GM19025 (cell line): ENCODE measurements at regions not wholly inside any gene's neighbourhood (a gene's known extent, or its start where the extent isn't known, plus 50 kb on each side); places are given as distances from the start of the nearest gene placed in this dataset.

ENCODE experiments used
- ATAC-seq: cut with Tn5 transposase; IDR thresholded peaks from one replicate; pipeline ENCODE4 v1.9.1; 2021; ENCODE audit warnings: mild to moderate bottlenecking, low read depth, moderate library complexity; ENCODE audit not compliant: unreplicated experiment

GRCh38 chr16:52237823-52238222 lies 309.1 kb downstream of the TOX3 start:
- no peak for ATAC-seq

GRCh38 chr16:52235186-52235585 lies 311.8 kb downstream of the TOX3 start:
- ATAC-seq: no peak

- no peak for ATAC-seq
Observed at GRCh38 chr16:52234626-52235025, 312.3 kb downstream of the TOX3 start.

- no peak for ATAC-seq
Observed at GRCh38 chr16:52229471-52229870, 317.5 kb downstream of the TOX3 start.

GRCh38 chr16:52227851-52228250 lies 319.1 kb downstream of the TOX3 start:
- ATAC-seq: no peak

GRCh38 chr16:52212841-52213240 lies 334.1 kb downstream of the TOX3 start:
- no peak for ATAC-seq

DNA sequence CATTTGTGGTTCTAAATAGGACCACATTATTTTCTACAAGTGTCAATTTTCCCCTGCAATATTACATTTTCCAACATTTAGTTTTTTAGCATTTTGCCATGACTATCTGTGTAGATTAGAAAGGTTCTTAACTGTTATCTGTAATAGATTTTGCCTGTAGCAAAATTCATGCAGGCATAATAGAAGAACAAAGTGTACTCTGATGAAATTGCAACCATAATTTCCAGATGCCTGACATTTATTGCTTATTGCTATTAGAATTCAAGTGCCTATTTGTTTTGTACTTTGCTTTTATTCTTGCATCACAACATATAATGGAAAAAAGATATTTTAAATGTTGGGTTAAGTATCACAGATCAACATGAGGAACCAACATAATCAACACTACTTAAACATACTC lies 337.7 kb downstream of the TOX3 start:
- ATAC-seq: no peak

DNA sequence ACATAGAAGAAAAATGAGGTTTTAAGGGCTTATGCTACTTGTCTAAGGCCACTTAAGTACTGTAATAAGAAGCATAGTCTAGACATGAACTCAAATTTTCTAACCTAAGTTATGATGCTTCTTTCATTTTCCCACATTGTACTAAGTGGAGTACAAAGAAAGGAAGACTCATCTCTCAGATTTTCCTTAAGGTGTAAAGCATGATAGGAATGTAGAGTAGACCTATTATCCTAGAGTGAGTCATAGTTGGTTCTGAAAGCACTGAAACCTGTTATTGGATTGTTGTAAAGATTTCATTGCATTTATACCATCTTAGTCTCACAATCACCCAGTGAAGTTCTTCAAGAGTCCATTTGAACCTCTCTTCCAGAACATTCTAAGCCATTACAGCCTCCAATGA lies 343.8 kb downstream of the TOX3 start:
- ATAC-seq: no peak

DNA sequence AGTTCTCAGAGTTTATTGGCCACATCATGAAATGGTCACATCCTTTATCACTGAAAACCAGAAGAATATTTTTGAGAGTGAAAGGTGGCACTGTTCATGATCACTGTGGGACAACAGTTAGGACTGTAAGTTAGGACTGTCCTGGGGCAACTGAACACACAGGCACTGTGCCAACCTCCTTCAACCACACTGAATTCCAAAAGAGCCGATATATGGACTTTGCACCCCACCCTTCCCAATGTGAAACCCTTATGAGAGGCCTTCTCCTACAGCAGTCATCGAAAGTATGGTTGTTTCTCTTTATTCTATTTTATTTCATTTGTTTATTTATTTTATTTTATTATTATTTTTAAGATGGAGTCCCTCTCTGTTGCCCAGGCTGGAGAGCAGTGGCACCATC lies 353.5 kb downstream of the TOX3 start:
- ATAC-seq: no peak

DNA sequence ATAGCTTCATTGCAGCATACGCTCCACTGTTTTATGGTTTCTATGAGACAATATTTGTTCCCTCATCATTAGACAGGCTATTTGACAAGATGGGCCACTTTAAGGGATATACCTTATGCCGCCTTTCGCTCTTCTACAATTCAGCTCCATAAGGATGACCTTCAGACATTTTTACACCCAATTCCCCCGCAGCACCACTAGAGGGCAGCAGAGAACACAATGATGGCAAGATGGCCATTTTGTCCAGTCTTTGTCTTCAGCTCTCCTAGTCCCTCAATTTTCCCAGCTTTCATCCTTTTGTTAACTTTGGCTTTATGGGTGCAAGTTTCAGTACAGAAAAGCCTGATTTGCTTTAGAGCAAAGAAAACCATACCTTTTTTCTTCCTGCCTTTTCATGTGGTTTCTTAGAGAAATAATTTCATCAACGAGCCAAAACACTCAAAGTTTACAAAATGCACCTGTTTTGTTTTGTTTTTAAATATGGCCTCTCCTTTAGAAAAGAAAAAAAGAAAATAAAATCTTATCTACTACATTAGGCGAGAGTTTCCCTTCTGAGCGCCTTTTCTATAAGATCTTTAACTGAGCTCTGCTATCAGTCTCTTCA lies 355.3 kb downstream of the TOX3 start:
- no peak for ATAC-seq

DNA sequence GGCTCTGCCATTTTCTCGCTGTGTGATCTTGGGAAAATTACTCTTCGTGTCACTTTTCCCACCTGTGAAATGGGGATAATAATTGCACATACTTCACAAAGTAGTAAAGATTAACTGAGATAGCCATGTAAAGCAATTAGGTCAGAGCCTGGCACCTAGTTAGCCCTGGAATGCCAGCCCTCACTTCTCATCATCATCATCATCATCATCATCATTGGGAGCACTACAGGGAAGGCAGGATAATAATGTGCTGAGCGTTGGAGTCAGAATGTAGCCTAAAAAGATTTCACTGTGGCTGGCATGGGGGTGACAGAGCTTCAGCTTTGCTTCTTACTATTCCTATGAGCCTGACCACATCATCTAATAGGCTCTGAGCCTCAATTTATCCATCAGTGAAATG lies 362.6 kb downstream of the TOX3 start:
- no peak for ATAC-seq

- no peak for ATAC-seq
Observed at GRCh38 chr16:52182840-52183239, 364.1 kb downstream of the TOX3 start.

DNA sequence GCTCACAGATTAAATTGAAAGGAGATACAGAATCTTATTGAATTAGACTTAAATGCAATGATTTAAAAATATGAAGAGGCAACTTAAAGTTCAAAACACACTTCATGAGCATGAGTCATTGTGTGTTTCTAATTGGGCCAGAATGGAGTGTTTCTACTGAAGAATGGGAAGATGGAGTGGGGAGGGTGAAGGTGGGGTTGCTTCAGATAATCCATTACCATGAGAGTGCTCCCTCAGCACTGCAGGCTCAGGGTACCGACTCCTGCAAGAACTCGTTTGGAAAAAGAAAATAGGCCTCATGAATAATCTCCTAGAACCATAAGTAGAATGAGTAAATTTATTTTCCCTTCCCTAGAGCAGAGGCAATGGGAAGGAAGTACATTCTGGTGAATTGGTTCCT lies 372.8 kb downstream of the TOX3 start:
- ATAC-seq: no peak

GRCh38 chr16:52171481-52171880 lies 375.5 kb downstream of the TOX3 start:
- ATAC-seq: no peak

DNA sequence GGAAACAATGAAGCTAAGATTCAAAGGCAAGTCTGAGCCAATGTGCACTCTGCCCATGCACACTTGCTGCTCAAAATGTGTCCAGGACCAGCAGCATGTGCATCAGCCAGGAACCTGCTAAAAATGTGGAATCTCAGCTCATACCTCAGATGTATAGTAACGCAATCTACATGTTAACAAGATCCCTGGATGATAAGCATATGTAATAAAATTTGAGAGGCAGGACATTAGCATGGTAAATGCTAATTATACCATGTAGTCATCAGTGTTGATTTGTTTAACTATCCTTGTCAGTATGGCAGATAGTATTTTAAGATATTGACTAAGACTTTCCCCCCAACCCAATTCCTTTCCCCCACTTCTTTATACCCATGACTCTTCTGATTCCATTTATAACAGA lies 379.6 kb downstream of the TOX3 start:
- no peak for ATAC-seq

- no peak for ATAC-seq
Observed at GRCh38 chr16:52165961-52166360, 381.0 kb downstream of the TOX3 start.

- ATAC-seq: no peak
Observed at GRCh38 chr16:52149003-52149402, 397.9 kb downstream of the TOX3 start.

DNA sequence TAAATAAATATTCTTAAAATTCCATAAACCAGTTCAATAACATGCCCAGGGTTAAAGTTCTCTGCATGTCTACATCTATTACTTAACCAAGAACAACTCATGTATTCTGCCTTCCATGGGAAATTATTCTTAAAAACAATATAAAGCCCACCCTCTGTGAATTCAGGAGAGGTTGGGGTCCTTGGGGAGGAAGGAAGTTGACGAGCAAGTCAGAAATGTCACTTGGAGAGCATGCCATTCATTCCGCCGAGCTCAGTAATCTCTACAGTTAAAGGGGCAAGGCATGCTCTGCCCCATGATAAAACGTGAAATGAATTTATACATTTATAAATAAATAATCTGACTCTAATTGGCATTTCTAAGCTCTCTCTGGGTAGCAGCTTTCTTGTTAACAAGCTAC lies 405.1 kb downstream of the TOX3 start:
- ATAC-seq: no peak

DNA sequence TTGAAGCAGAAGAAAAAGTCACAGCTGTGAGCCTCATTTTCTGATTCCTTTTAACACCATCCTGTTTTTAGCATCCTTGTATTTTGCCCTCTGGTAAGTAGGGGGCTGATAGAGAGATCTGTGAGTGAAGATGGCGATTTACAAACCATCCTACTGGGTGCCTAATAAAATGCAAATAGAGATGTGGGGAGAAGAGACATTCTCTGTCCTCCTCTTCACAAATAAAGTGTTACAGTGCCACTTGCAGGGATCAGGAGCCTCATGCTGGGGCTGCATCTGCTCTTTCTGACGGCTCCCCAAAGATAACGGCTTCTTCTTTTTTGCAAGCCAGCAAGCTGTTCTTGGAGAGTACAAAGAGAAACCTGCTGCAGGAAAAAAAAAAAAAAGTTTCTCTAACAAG lies 418.6 kb downstream of the TOX3 start:
- no peak for ATAC-seq

GRCh38 chr16:52123842-52124241 lies 423.1 kb downstream of the TOX3 start:
- no peak for ATAC-seq

DNA sequence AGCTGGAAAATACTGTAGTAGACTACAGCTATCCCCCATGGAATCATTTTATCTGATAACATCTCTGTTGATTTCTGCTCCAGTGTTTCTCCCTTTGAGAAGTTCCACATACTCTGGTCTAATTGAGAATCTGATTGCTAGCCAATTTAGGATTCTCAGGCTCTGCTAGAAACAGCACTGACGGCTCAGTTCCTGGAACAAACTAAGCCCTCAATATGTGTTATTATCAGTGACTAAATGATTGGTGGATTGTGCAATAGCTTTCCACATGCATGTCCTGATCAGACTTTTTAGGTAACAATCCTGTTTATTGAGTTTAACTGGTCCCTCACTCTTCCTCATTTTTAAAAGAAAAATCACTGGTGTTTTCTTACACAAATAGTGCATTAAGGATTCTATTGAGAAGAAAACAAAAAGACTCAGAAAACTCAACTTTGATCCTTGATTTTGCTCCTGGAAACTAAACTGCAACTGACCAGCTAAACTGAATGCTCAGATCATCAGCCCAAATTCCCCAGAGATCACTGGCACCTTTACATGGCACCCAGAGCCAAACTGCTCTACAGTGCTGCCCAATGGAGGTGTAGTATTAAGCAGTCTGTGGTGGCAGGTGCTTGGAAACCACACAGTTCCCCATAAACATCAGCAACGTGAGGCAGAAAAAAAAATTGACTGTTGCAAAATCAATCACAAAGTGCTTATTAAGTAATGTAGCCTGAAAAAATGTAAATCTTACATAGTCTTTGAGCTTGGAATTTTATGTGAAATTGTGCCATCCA lies 423.7 kb downstream of the TOX3 start:
- ATAC-seq: no peak

DNA sequence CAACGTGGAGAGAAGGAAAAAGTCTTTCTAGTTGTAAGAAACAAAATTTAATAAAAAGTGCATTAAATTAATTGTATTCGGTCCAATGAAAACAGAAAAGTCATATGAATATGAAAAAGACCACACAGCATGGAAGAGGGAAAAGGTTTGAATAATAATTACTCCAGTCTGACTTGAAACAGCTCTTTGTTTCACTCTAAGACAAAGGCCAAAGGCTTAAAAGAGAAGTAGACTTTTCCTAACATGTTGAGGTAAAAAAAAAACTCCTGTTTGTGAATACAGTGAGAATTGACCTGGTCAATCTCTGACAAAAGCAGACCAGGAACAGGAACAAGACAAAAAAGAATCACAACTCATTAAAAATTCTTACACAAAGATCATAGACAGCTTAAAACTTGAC lies 429.8 kb downstream of the TOX3 start:
- ATAC-seq: no peak
